PC-9 (cell line): ENCODE measurements at regions not wholly inside any gene's neighbourhood (a gene's known extent, or its start where the extent isn't known, plus 50 kb on each side); places are given as distances from the start of the nearest gene placed in this dataset.

Experiments used
- EZH2 ChIP-seq: fragments of 200-600 bp; sonication (generic); IDR thresholded peaks from 2 replicates; pipeline ENCODE4 v1.8.0; 2017; ENCODE audit warnings: antibody characterized with exemption, low read depth
- TF ChIP-seq, protein P1 (sequence below): fragments of 200-600 bp; sonication (generic); conservative IDR thresholded peaks from 2 replicates; pipeline ENCODE4 v1.6.1; 2017; ENCODE audit warnings: mixed run types, antibody characterized with exemption, mild to moderate bottlenecking, moderate library complexity

DNA sequence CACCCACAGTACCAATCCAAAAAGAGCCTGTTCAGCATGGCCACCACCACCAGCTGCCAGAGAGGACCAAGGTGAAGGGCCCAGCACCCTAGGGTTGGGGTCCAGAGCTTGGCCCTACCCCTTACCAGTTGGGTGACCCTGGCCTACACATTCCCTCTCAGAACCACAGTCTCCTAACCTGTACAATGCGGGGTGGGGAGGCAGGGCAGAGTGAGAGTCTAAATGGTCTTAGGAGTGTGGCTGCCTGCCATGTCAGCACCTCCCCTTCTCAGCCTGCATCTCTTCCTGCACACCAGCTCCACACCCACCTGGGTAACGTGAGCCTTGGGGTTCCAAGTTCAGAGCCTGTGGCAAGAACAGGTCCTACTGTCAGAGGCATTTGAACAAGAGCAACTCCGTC, 92.2 kb downstream of the C5orf15 start:
- TF ChIP-seq, protein P1, sequence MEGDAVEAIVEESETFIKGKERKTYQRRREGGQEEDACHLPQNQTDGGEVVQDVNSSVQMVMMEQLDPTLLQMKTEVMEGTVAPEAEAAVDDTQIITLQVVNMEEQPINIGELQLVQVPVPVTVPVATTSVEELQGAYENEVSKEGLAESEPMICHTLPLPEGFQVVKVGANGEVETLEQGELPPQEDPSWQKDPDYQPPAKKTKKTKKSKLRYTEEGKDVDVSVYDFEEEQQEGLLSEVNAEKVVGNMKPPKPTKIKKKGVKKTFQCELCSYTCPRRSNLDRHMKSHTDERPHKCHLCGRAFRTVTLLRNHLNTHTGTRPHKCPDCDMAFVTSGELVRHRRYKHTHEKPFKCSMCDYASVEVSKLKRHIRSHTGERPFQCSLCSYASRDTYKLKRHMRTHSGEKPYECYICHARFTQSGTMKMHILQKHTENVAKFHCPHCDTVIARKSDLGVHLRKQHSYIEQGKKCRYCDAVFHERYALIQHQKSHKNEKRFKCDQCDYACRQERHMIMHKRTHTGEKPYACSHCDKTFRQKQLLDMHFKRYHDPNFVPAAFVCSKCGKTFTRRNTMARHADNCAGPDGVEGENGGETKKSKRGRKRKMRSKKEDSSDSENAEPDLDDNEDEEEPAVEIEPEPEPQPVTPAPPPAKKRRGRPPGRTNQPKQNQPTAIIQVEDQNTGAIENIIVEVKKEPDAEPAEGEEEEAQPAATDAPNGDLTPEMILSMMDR: no peak
- TF ChIP-seq EZH2: no peak
